CD14-positive monocyte (primary cell): ENCODE measurements at regions not wholly inside any gene's neighbourhood (a gene's known extent, or its start where the extent isn't known, plus 50 kb on each side); places are given as distances from the start of the nearest gene placed in this dataset.
"Not testable (repeated sequence)": the region's sequence is repeated elsewhere in the genome, so short reads cannot be mapped to it uniquely, and the experiment has no call there.

Experiments
- DNase-seq, 3 donors: peaks; one replicate each; pipeline ENCODE4 v3.0.0-alpha.2; 2011 to 2022
- H2AFZ ChIP-seq: 2 replicates; pipeline ENCODE4 v1.6.0; 2012; ENCODE audit warnings: mild to moderate bottlenecking, low read depth, low read length, inconsistent platforms; ENCODE audit not compliant: insufficient read depth, poor library complexity, severe bottlenecking
- H3K27ac ChIP-seq, 2 donors: 1 replicate in 1 of 2; 2 replicates in 1 of 2; pipeline ENCODE4 v1.5.1; 2012 to 2013; ENCODE audit warnings: low read length in 2 of 2, control low read depth in 1 of 2, inconsistent platforms in 1 of 2, low read depth in 1 of 2, mild to moderate bottlenecking in 1 of 2
- H3K27me3 ChIP-seq, 2 donors: one replicate each; pipeline versions ENCODE4 v1.6.0 to v1.6.1; 2011 to 2013; ENCODE audit warnings: low read length in 2 of 2; ENCODE audit not compliant: control insufficient read depth in 2 of 2, insufficient read depth in 2 of 2
- H3K36me3 ChIP-seq, 2 donors: replicated peaks in 1 of 2; 1 replicate in 1 of 2; 2 replicates in 1 of 2; pipeline versions ENCODE4 v1.5.1 to v1.6.1; 2012 to 2013; ENCODE audit warnings: low read length in 2 of 2, control low read depth in 1 of 2, inconsistent platforms in 1 of 2, mild to moderate bottlenecking in 1 of 2; ENCODE audit not compliant: insufficient read depth in 2 of 2, control insufficient read depth in 1 of 2
- H3K4me1 ChIP-seq, 2 donors: 1 replicate in 1 of 2; 2 replicates in 1 of 2; pipeline versions ENCODE4 v1.5.1 to v1.6.1; 2012 to 2013; ENCODE audit warnings: low read length in 2 of 2, control low read depth in 1 of 2, inconsistent platforms in 1 of 2, mild to moderate bottlenecking in 1 of 2, moderate library complexity in 1 of 2; ENCODE audit not compliant: insufficient read depth in 2 of 2, control insufficient read depth in 1 of 2
- H3K4me2 ChIP-seq: replicated peaks from 2 replicates; pipeline ENCODE3; 2012; ENCODE audit warnings: low read length, moderate library complexity, mild to moderate bottlenecking; ENCODE audit not compliant: poor library complexity, severe bottlenecking; ENCODE audit errors: extremely low read depth
- H3K4me3 ChIP-seq, 3 experiments: fragments of 200-600 bp in 1 of 3; sonication (generic) in 1 of 3; replicated peaks in 1 of 3; 1 replicate in 2 of 3; 2 replicates in 1 of 3; pipeline ENCODE4 v1.5.1; 2011 to 2013; ENCODE audit warnings: low read length in 3 of 3, mild to moderate bottlenecking in 3 of 3, control low read depth in 2 of 3, low read depth in 2 of 3, inconsistent platforms in 1 of 3, moderate library complexity in 1 of 3
- H3K79me2 ChIP-seq: 2 replicates; pipeline ENCODE4 v1.6.0; 2012; ENCODE audit warnings: mild to moderate bottlenecking, control low read depth, inconsistent platforms, low read length, moderate library complexity; ENCODE audit not compliant: insufficient read depth
- H3K9ac ChIP-seq: 2 replicates; pipeline ENCODE4 v1.6.0; 2017; ENCODE audit warnings: low read length, mild to moderate bottlenecking; ENCODE audit not compliant: insufficient read depth, poor library complexity, severe bottlenecking
- H3K9me3 ChIP-seq, 2 donors: replicated peaks in 1 of 2; 1 replicate in 1 of 2; 2 replicates in 1 of 2; pipeline versions ENCODE4 v1.5.1 to v1.6.1; 2012 to 2013; ENCODE audit warnings: low read length in 2 of 2, control low read depth in 1 of 2; ENCODE audit not compliant: control insufficient read depth in 1 of 2, insufficient read depth in 1 of 2
- H4K20me1 ChIP-seq: 2 replicates; pipeline ENCODE4 v1.6.0; 2012; ENCODE audit warnings: mild to moderate bottlenecking, low read length, control low read depth, moderate library complexity; ENCODE audit not compliant: insufficient read depth
- H3K27ac Mint-ChIP-seq, 7 donors: one replicate each; pipeline ENCODE4 v1.8.0; 2020; ENCODE audit warnings: mild to moderate bottlenecking in 7 of 7, mixed read lengths in 7 of 7, moderate library complexity in 6 of 7, inconsistent platforms in 2 of 7
- H3K27me3 Mint-ChIP-seq, 3 donors: one replicate each; pipeline ENCODE4 v1.8.0; 2021 to 2022; ENCODE audit warnings: low read depth in 3 of 3, mild to moderate bottlenecking in 3 of 3, mixed read lengths in 3 of 3, moderate library complexity in 3 of 3, inconsistent platforms in 1 of 3
- H3K36me3 Mint-ChIP-seq, 2 donors: one replicate each; pipeline ENCODE4 v1.8.0; 2020; ENCODE audit warnings: mixed read lengths in 2 of 2, inconsistent platforms in 1 of 2, mild to moderate bottlenecking in 1 of 2
- H3K4me1 Mint-ChIP-seq: one replicate; pipeline ENCODE4 v1.8.0; 2020; ENCODE audit warnings: mild to moderate bottlenecking, mixed read lengths
- H3K4me3 Mint-ChIP-seq, 2 donors: one replicate each; pipeline ENCODE4 v1.8.0; 2020; ENCODE audit warnings: mild to moderate bottlenecking in 2 of 2, mixed read lengths in 2 of 2, moderate library complexity in 1 of 2
- H3K9me3 Mint-ChIP-seq, 7 donors: one replicate each; pipeline ENCODE4 v1.8.0; 2020 to 2022; ENCODE audit warnings: mixed read lengths in 7 of 7, mild to moderate bottlenecking in 6 of 7, moderate library complexity in 6 of 7, inconsistent platforms in 2 of 7
- WGBS: methylation state at CpG from one replicate; pipeline ENCODE4 v1.1.5; 2013; ENCODE audit warnings: missing lambda C conversion rate; ENCODE audit not compliant: insufficient coverage; 5-methylcytosine and 5-hydroxymethylcytosine counted together
- intact Hi-C, 2 donors: fragments of 100-400 bp; cut with micrococcal nuclease; formaldehyde crosslinking; loops; one replicate each; pipeline versions ENCODE4 v1.15.0 to v1.15.1; 2023

GRCh38 chr15:32513378-32513777, 57.9 kb upstream of the GOLGA8O start:
- H3K27me3 ChIP-seq, H3K4me2 ChIP-seq, H3K4me3 ChIP-seq, H3K9me3 Mint-ChIP-seq, H3K27ac ChIP-seq, H3K4me1 ChIP-seq, DNase-seq, H3K27me3 Mint-ChIP-seq, H3K4me3 Mint-ChIP-seq, H3K9ac ChIP-seq, H3K9me3 ChIP-seq, H3K27ac Mint-ChIP-seq, H4K20me1 ChIP-seq, H3K4me1 Mint-ChIP-seq, H2AFZ ChIP-seq, H3K36me3 ChIP-seq, H3K36me3 Mint-ChIP-seq, intact Hi-C loops, H3K79me2 ChIP-seq: not testable (repeated sequence)

DNA sequence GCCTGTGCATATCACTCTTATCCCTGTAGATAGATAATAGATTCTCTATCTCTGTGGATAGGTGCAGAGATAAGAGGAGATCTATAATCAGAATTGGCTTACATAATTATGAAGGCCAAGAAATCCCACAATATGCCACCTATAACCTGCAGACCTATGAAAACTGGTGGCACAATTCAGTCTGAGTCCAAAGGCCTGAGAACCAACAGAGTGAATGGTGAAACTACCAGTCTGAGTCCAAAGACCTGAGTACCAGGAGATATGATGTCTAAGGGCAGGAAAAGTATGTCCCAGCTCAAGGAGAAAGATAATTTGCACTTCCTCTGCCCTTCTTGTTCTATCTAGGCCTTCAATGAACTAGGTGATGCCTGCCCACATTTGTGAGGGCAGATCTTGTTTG, 54.6 kb upstream of the GOLGA8O start:
- H3K4me2 ChIP-seq, H3K79me2 ChIP-seq, H3K9ac ChIP-seq, H3K27me3 ChIP-seq, H3K27ac ChIP-seq, H2AFZ ChIP-seq, H3K4me3 ChIP-seq, H4K20me1 ChIP-seq, H3K27ac Mint-ChIP-seq, H3K4me1 ChIP-seq, H3K4me3 Mint-ChIP-seq, H3K4me1 Mint-ChIP-seq, H3K27me3 Mint-ChIP-seq, H3K36me3 ChIP-seq, H3K36me3 Mint-ChIP-seq, H3K9me3 ChIP-seq, DNase-seq, intact Hi-C loops, H3K9me3 Mint-ChIP-seq: not testable (repeated sequence)

GRCh38 chr15:32508081-32508480, 52.6 kb upstream of the GOLGA8O start:
- H3K4me1 Mint-ChIP-seq, H3K79me2 ChIP-seq, H2AFZ ChIP-seq, H3K9me3 ChIP-seq, H3K36me3 ChIP-seq, H3K27me3 Mint-ChIP-seq, H3K4me3 ChIP-seq, DNase-seq, H3K27ac Mint-ChIP-seq, H3K4me1 ChIP-seq, H3K9me3 Mint-ChIP-seq, H3K36me3 Mint-ChIP-seq, H3K27me3 ChIP-seq, H3K27ac ChIP-seq, intact Hi-C loops, H4K20me1 ChIP-seq, H3K4me3 Mint-ChIP-seq, H3K9ac ChIP-seq, H3K4me2 ChIP-seq: not testable (repeated sequence)
- no CpG with 5 or more reads among the region's 7 CpGs for WGBS

DNA sequence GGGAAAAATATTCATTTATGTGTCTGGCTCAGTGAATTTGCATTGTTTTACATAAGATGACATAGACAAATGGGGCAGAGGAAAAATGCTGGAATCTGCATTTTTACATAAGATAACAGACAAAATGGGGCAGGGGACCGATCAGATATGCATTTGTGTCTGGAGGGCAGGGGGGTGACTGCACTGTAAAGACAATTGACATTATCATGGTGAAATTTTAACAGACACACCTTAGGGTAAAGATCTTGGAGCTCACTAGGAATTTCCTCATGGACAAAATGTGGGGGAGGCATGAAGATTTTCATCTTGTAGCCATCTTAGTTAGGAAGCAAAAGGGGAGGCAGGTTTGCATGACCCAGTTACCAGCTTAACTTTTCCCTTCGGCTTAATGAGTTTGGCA, 51.4 kb upstream of the GOLGA8O start:
- H3K79me2 ChIP-seq, H3K4me3 ChIP-seq, intact Hi-C loops, H3K27me3 Mint-ChIP-seq, H3K9me3 Mint-ChIP-seq, H3K27ac ChIP-seq, H3K4me2 ChIP-seq, H3K36me3 Mint-ChIP-seq, H3K4me3 Mint-ChIP-seq, H3K36me3 ChIP-seq, H3K9ac ChIP-seq, H3K27ac Mint-ChIP-seq, H2AFZ ChIP-seq, H3K9me3 ChIP-seq, H4K20me1 ChIP-seq, H3K4me1 Mint-ChIP-seq, H3K4me1 ChIP-seq, DNase-seq, H3K27me3 ChIP-seq: not testable (repeated sequence)
- no CpG with 5 or more reads among the region's 2 CpGs for WGBS

DNA sequence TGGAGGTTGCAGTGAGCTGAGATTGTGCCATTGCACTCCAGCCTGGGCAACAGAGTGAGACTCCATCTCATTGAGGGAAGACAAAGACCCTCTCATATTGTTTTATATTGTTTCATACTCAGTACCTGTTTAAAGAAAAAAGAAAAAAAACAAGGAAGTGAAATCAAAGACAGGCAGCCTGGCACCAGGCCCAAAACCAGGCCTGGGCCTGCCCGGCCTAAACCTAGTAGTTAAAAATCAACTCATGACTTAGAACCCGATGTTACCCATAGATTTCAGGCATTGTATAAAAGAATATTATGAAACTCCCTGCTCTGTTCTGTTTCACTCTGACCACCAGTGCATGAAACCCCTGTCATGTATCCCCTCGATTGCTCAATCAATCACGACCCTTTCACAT, 50.2 kb upstream of the GOLGA8O start:
- no CpG with 5 or more reads among the region's 4 CpGs for WGBS
- H3K36me3 ChIP-seq, H3K4me2 ChIP-seq, H3K4me1 Mint-ChIP-seq, H3K9me3 Mint-ChIP-seq, H3K4me3 ChIP-seq, H2AFZ ChIP-seq, intact Hi-C loops, H3K79me2 ChIP-seq, H3K27ac ChIP-seq, H4K20me1 ChIP-seq, H3K27me3 ChIP-seq, H3K9me3 ChIP-seq, H3K4me1 ChIP-seq, DNase-seq, H3K36me3 Mint-ChIP-seq, H3K4me3 Mint-ChIP-seq, H3K9ac ChIP-seq, H3K27me3 Mint-ChIP-seq, H3K27ac Mint-ChIP-seq: not testable (repeated sequence)
